ENCODE measurements at regions not wholly inside any gene's neighbourhood (a gene's known extent, or its start where the extent isn't known, plus 50 kb on each side); places are given as distances from the start of the nearest gene placed in this dataset.
"Not testable (repeated sequence)": the region's sequence is repeated elsewhere in the genome, so short reads cannot be mapped to it uniquely, and the experiment has no call there.

- no peak for DNase-seq (ENCODE audit: low read depth)
- H3K4me3 ChIP-seq (ENCODE audit: low read length): no peak overlapping the region
- TF ChIP-seq, protein P1, sequence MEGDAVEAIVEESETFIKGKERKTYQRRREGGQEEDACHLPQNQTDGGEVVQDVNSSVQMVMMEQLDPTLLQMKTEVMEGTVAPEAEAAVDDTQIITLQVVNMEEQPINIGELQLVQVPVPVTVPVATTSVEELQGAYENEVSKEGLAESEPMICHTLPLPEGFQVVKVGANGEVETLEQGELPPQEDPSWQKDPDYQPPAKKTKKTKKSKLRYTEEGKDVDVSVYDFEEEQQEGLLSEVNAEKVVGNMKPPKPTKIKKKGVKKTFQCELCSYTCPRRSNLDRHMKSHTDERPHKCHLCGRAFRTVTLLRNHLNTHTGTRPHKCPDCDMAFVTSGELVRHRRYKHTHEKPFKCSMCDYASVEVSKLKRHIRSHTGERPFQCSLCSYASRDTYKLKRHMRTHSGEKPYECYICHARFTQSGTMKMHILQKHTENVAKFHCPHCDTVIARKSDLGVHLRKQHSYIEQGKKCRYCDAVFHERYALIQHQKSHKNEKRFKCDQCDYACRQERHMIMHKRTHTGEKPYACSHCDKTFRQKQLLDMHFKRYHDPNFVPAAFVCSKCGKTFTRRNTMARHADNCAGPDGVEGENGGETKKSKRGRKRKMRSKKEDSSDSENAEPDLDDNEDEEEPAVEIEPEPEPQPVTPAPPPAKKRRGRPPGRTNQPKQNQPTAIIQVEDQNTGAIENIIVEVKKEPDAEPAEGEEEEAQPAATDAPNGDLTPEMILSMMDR (conservative IDR thresholded peaks at IDR 0.05; ENCODE audit: low read length): no peak
These were observed 342.1 kb downstream of the EIPR1 start for GRCh38 chr2:3035385-3036050.

DNA sequence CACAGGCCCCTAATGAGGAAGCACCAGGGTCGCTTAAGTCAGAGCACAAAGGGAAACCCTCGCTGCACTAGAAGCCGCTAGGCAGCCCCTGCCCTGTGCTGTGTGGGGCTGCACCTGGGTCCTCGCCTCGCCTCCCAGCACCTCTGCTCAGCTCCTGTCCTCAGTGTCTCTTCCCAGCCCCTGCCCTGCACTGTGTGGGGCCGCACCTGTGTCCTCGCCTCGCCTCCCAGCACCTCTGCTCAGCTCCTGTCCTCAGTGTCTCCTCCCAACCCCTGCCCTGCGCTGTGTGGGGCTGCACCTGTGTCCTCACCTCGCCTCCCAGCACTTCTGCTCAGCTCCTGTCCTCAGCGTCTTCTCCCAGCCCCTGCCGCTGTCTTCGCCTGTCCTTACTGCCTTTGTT, 342.8 kb downstream of the EIPR1 start:
- TF ChIP-seq, protein P1 (conservative IDR thresholded peaks at IDR 0.05; ENCODE audit: low read length): no peak
- H3K4me3 ChIP-seq (ENCODE audit: low read length): no peak overlapping the region
- no peak for DNase-seq (ENCODE audit: low read depth)

DNA sequence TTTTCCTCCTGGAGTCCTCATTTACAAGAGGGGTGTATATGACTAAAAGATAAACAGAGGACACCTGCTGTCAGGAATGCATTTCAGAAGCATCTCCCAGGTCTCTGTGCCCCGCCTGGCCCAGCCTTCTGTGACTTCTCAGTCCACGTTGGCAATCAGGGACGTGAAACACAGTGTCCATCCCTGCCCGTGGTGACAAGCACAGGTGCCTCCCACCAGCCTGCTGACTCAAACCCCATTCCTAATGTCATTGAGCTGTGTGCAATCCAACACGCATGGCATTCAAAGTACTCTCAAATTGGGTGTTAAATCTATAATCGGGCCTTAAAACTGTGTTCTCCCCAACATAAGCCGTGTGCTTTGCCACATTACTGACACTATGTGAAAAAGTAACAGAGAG, 343.2 kb downstream of the EIPR1 start:
- no peak for DNase-seq (ENCODE audit: low read depth)
- no peak overlapping the region for H3K4me3 ChIP-seq (ENCODE audit: low read length)
- TF ChIP-seq, protein P1 (conservative IDR thresholded peaks at IDR 0.05; ENCODE audit: low read length): no peak

- no peak overlapping the region for H3K4me3 ChIP-seq (ENCODE audit: low read length)
- TF ChIP-seq, protein P1 (conservative IDR thresholded peaks at IDR 0.05; ENCODE audit: low read length): no peak
- no peak for DNase-seq (ENCODE audit: low read depth)
These were observed 344.3 kb downstream of the EIPR1 start for GRCh38 chr2:3033315-3033714.

DNA sequence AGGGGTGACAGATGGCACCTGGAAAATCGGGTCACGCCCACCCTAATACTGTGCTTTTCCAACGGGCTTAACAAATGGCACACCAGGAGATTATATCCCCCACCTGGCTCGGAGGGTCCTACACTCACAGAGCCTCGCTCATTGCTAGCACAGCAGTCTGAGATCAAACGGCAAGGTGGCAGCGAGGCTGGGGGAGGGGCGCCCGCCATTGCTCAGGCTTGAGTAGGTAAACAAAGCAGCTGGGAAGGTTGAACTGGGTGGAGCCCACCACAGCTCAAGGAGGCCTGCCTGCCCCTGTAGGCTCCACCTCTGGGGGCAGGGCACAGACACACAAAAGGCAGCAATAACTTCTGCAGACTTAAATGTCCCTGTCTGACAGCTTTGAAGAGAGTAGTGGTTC, 346.8 kb downstream of the EIPR1 start:
- DNase-seq (ENCODE audit: low read depth); H3K4me3 ChIP-seq (ENCODE audit: low read length): not testable (repeated sequence)

- H3K4me3 ChIP-seq (ENCODE audit: low read length): no peak overlapping the region
- no peak for DNase-seq (ENCODE audit: low read depth)
- TF ChIP-seq, protein P1 (conservative IDR thresholded peaks at IDR 0.05; ENCODE audit: low read length): no peak
These were observed 351.6 kb downstream of the EIPR1 start for GRCh38 chr2:3025984-3026383.

GRCh38 chr2:3025261-3025660, 352.4 kb downstream of the EIPR1 start:
- no peak for DNase-seq (ENCODE audit: low read depth)
- TF ChIP-seq, protein P1 (conservative IDR thresholded peaks at IDR 0.05; ENCODE audit: low read length): no peak
- H3K4me3 ChIP-seq (ENCODE audit: low read length): no peak overlapping the region

All from AG10803 (cell line).